ENCODE measurements at regions not wholly inside any gene's neighbourhood (a gene's known extent, or its start where the extent isn't known, plus 50 kb on each side); places are given as distances from the start of the nearest gene placed in this dataset.

DNA sequence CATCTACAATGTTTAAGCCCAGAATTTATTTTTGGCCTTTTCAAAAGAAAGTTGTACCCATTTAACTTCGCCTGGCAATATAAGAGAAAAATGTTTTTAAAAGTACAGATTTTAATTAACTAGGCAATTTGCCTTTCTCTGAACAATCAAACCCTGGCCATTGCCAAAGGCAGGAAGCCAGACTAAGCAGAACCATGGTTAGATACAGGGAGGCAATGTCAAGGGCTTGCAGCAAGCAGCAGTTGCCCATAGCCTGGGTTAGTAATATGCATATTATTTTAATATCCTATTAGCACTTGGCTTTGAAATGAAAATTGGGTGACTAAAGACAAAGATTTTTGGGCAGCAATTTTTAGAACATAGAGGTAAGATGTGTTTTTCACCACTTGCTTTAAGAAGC is 51.1 kb upstream of the FRMD6 start:
- TF ChIP-seq, protein P1, sequence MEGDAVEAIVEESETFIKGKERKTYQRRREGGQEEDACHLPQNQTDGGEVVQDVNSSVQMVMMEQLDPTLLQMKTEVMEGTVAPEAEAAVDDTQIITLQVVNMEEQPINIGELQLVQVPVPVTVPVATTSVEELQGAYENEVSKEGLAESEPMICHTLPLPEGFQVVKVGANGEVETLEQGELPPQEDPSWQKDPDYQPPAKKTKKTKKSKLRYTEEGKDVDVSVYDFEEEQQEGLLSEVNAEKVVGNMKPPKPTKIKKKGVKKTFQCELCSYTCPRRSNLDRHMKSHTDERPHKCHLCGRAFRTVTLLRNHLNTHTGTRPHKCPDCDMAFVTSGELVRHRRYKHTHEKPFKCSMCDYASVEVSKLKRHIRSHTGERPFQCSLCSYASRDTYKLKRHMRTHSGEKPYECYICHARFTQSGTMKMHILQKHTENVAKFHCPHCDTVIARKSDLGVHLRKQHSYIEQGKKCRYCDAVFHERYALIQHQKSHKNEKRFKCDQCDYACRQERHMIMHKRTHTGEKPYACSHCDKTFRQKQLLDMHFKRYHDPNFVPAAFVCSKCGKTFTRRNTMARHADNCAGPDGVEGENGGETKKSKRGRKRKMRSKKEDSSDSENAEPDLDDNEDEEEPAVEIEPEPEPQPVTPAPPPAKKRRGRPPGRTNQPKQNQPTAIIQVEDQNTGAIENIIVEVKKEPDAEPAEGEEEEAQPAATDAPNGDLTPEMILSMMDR (IDR thresholded peaks at IDR 0.05): no peak
- no peak for TF ChIP-seq POLR2A (IDR thresholded peaks at IDR 0.05)

Data from heart left ventricle (tissue), 13 donors.